PFSK-1 (cell line): ENCODE measurements at regions not wholly inside any gene's neighbourhood (a gene's known extent, or its start where the extent isn't known, plus 50 kb on each side); places are given as distances from the start of the nearest gene placed in this dataset.

ENCODE experiments used
- FOXP2 ChIP-seq: optimal IDR thresholded peaks from 2 replicates; pipeline ENCODE3; 2011; ENCODE audit warnings: borderline replicate concordance, control low read depth, inconsistent platforms; ENCODE audit not compliant: insufficient read depth; ENCODE audit errors: extremely low read length, extremely low read depth
- POLR2AphosphoS5 ChIP-seq: IDR thresholded peaks from 2 replicates; pipeline ENCODE4 v1.6.1; 2012; ENCODE audit warnings: low read depth, mild to moderate bottlenecking, control low read depth, low read length, moderate library complexity
- SIN3A ChIP-seq: IDR thresholded peaks from 2 replicates; pipeline ENCODE4 v1.6.1; 2012; ENCODE audit warnings: mild to moderate bottlenecking, low read length, moderate library complexity, borderline replicate concordance; ENCODE audit not compliant: insufficient read depth
- TAF1 ChIP-seq: IDR thresholded peaks from 2 replicates; pipeline ENCODE4 v1.6.1; 2012; ENCODE audit warnings: low read length, control low read depth, borderline replicate concordance; ENCODE audit not compliant: insufficient read depth
- TF ChIP-seq, protein P1 (sequence below), 2 experiments: IDR thresholded peaks; 2 replicates each; pipeline versions ENCODE4 v1.6.1 to v1.8.0; 2011 to 2012; ENCODE audit warnings: low read depth in 2 of 2, low read length in 2 of 2, control low read depth in 1 of 2, inconsistent platforms in 1 of 2, mild to moderate bottlenecking in 1 of 2, moderate library complexity in 1 of 2; ENCODE audit not compliant: insufficient read depth in 1 of 2

DNA sequence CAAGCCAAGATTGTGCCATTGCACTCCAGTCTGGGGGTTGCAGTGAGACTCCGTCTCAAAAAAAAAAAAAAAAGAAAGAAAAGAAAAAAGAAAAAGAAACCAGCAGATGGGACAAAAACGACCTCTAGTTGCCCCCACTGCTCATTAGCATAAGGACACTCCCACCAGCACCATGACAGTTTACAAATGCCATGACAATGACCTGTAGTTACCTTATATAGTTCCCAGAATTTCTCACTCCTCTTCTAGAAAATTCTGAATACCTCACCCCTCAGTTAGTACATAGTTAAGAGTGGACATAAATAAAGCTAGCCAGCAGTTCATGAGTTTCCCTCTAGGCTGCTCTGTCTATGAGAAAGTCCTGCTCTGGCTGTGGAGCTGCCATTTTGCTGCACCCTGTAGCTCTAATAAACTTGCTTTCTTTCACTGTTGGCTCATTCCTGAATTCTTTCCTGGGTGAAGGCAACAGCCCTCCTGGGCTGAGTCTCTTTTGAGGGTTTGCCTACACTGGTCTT lies 276.8 kb upstream of the AKR1E2 start:
- TF ChIP-seq, protein P1, sequence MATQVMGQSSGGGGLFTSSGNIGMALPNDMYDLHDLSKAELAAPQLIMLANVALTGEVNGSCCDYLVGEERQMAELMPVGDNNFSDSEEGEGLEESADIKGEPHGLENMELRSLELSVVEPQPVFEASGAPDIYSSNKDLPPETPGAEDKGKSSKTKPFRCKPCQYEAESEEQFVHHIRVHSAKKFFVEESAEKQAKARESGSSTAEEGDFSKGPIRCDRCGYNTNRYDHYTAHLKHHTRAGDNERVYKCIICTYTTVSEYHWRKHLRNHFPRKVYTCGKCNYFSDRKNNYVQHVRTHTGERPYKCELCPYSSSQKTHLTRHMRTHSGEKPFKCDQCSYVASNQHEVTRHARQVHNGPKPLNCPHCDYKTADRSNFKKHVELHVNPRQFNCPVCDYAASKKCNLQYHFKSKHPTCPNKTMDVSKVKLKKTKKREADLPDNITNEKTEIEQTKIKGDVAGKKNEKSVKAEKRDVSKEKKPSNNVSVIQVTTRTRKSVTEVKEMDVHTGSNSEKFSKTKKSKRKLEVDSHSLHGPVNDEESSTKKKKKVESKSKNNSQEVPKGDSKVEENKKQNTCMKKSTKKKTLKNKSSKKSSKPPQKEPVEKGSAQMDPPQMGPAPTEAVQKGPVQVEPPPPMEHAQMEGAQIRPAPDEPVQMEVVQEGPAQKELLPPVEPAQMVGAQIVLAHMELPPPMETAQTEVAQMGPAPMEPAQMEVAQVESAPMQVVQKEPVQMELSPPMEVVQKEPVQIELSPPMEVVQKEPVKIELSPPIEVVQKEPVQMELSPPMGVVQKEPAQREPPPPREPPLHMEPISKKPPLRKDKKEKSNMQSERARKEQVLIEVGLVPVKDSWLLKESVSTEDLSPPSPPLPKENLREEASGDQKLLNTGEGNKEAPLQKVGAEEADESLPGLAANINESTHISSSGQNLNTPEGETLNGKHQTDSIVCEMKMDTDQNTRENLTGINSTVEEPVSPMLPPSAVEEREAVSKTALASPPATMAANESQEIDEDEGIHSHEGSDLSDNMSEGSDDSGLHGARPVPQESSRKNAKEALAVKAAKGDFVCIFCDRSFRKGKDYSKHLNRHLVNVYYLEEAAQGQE (IDR thresholded peaks at IDR 0.05; ENCODE audit: insufficient read depth in 1 of 2, low read depth in 2 of 2, low read length in 2 of 2): no peak
- no peak for TF ChIP-seq FOXP2
- TF ChIP-seq TAF1: no peak
- TF ChIP-seq SIN3A: no peak
- TF ChIP-seq POLR2AphosphoS5: no peak
